ENCODE measurements at regions not wholly inside any gene's neighbourhood (a gene's known extent, or its start where the extent isn't known, plus 50 kb on each side); places are given as distances from the start of the nearest gene placed in this dataset.
A peak's percentile ranks its signal among the peaks of the same experiment; 100 is the strongest.

DNA sequence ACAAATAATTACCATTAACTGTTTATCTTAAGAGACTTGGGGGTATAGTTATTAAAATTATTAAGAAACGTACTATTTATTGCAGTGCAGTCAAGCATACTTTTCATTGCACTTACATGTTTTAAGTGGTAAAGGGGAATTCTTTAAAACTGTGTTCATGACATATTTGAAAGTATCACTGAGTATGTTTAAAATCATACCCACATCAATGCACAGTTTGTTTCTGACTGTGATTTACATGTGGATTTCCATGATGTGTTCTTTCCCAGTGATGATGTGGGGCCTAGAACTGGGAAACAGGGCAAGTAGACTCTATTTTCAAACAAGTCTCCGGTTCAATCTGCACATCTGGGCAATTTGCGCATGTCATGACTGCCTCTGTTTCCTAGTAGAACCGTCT is 340.5 kb upstream of the OBI1 start:
- Histone ChIP-seq H3K4me1 (ENCODE audit: control insufficient read depth, insufficient read depth, low read length, poor library complexity, severe bottlenecking) (no peaks in the 10 kb centered on the region), H3K4me3 (ENCODE audit: low read depth, low read length) (no peak overlapping the region), H3K36me3 (ENCODE audit: control insufficient read depth, insufficient read depth, low read length) (no peaks in the 10 kb centered on the region), H3K27me3 (ENCODE audit: control insufficient read depth, insufficient read depth, low read length) (peaks cover 3% of the 10 kb centered on the region), H3K27ac (ENCODE audit: insufficient read depth, low read length, poor library complexity, severe bottlenecking) (no peak overlapping the region), H3K9me3 (ENCODE audit: control insufficient read depth in 2 of 2, low read length in 2 of 2) (no peaks in the 10 kb centered on the region)
- H3K27ac Mint-ChIP-seq = no peak overlapping the region
- H3K4me3 Mint-ChIP-seq = no peak overlapping the region
- H3K4me1 Mint-ChIP-seq = no peaks in the 10 kb centered on the region
- ATAC-seq (ENCODE audit: low read depth in 2 of 2) (no peak), DNase-seq (no peak)
- peaks cover 0 to 2% (median 0%) of the 10 kb centered on the region in 7 donors for H3K9me3 Mint-ChIP-seq
- H3K36me3 Mint-ChIP-seq = no peaks in the 10 kb centered on the region
- H3K27me3 Mint-ChIP-seq = no peaks in the 10 kb centered on the region

DNA sequence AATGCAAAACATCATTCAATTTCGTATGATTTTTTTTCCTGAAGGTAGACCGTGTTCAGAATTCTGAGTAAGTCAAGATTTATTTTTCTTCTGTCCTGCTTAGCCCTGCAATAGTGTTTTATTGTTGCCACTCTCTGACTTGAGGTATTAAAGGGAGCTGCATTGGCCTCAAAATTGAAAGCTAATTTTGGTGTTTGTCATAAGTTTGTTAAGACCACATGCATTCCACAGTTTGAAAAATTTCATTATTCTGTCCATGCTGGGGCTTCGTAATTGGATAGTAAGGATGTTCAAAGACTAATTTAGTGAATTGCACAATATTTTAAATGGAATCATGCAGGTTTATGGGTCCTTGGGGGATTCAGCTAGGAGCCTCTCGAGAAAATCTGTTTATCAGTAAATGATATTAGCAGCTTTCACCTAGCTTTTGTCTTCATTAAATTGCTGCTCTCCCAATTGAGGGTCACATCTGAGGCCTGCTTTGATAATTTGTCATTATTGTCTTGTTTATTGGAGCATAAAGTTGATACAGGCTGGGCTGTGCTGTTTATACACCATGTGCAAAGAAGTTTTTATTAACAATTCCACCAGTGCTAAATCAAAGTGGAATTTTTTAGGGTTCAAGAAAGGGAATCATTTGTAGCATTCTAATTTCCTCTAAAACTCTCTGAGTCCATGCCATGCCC is 339.8 kb upstream of the OBI1 start:
- Histone ChIP-seq H3K27me3 (ENCODE audit: control insufficient read depth, insufficient read depth, low read length) (peaks cover 3% of the 10 kb centered on the region), H3K36me3 (ENCODE audit: control insufficient read depth, insufficient read depth, low read length) (no peaks in the 10 kb centered on the region), H3K9me3 (ENCODE audit: control insufficient read depth in 2 of 2, low read length in 2 of 2) (no peaks in the 10 kb centered on the region), H3K4me3 (ENCODE audit: low read depth, low read length) (no peak overlapping the region), H3K4me1 (ENCODE audit: control insufficient read depth, insufficient read depth, low read length, poor library complexity, severe bottlenecking) (no peaks in the 10 kb centered on the region), H3K27ac (ENCODE audit: insufficient read depth, low read length, poor library complexity, severe bottlenecking) (no peak overlapping the region)
- Mint-ChIP-seq H3K27ac (no peak overlapping the region), H3K4me1 (no peaks in the 10 kb centered on the region), H3K27me3 (no peaks in the 10 kb centered on the region), H3K9me3 (peaks cover 0 to under 1% (median 0%) of the 10 kb centered on the region in 7 donors), H3K4me3 (no peak overlapping the region), H3K36me3 (no peaks in the 10 kb centered on the region)
- ATAC-seq (ENCODE audit: low read depth in 2 of 2) (no peak), DNase-seq (no peak)

DNA sequence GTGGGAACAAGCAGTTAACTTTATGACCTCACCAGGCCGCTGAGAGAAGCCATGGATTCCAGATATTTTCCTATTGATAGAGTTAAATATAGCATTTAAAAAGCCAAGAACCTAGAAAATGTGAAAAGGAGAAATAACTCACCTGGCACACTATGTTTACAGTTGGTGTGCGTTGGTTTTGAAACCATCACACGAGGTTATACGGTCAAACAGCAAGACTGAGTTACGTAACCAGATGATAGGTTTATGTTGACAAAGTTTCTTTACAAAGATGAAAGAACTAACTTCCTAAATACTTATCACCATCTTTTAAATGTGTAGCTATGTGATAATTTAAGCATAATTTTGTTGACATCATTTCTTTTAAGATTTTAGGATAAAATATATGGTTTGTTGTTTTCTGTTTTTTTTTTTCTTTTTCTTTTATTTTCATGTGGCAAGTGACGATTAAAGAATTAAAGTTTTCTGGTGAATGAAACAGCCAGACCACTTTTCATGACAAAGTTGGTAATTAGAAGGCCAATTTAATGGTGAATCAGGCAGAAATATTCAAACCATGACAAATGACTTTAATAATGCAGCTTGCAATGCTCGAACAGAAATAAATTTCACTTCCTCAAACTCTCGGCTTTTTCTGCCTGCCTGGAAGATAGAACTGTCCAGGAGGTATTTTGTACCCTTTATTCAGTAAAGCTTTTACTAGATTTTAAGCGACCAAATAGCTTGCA is 339.1 kb upstream of the OBI1 start:
- Mint-ChIP-seq H3K4me3 (no peak overlapping the region), H3K9me3 (no peaks in the 10 kb centered on the region), H3K4me1 (no peaks in the 10 kb centered on the region), H3K27ac (no peak overlapping the region), H3K36me3 (no peaks in the 10 kb centered on the region), H3K27me3 (no peaks in the 10 kb centered on the region)
- H3K27ac ChIP-seq (ENCODE audit: insufficient read depth, low read length, poor library complexity, severe bottlenecking) = no peak overlapping the region
- no peaks in the 10 kb centered on the region for H3K4me1 ChIP-seq (ENCODE audit: control insufficient read depth, insufficient read depth, low read length, poor library complexity, severe bottlenecking)
- H3K4me3 ChIP-seq (ENCODE audit: low read depth, low read length) = no peak overlapping the region
- peaks cover 3% of the 10 kb centered on the region for H3K27me3 ChIP-seq (ENCODE audit: control insufficient read depth, insufficient read depth, low read length)
- no peaks in the 10 kb centered on the region for H3K36me3 ChIP-seq (ENCODE audit: control insufficient read depth, insufficient read depth, low read length)
- ATAC-seq (ENCODE audit: low read depth in 2 of 2) (no peak), DNase-seq (no peak)
- no peaks in the 10 kb centered on the region for H3K9me3 ChIP-seq (ENCODE audit: control insufficient read depth in 2 of 2, low read length in 2 of 2)

GRCh38 chr13:78993792-78994191 is 334.8 kb upstream of the OBI1 start:
- no peak overlapping the region for H3K4me3 Mint-ChIP-seq

GRCh38 chr13:78981913-78982312 is 323.0 kb upstream of the OBI1 start:
- H3K36me3 Mint-ChIP-seq = no peaks in the 10 kb centered on the region
- H3K27me3 Mint-ChIP-seq = peaks cover 5% of the 10 kb centered on the region
- H3K4me1 Mint-ChIP-seq = no peaks in the 10 kb centered on the region
- H3K4me3 ChIP-seq (ENCODE audit: low read depth, low read length) = no peak overlapping the region
- H3K4me3 Mint-ChIP-seq = no peak overlapping the region
- DNase-seq (no peak), ATAC-seq (ENCODE audit: low read depth in 2 of 2) (no peak)
- no peaks in the 10 kb centered on the region for H3K27me3 ChIP-seq (ENCODE audit: control insufficient read depth, insufficient read depth, low read length)
- no peaks in the 10 kb centered on the region for H3K36me3 ChIP-seq (ENCODE audit: control insufficient read depth, insufficient read depth, low read length)
- no peaks in the 10 kb centered on the region for H3K4me1 ChIP-seq (ENCODE audit: control insufficient read depth, insufficient read depth, low read length, poor library complexity, severe bottlenecking)
- no peak overlapping the region for H3K27ac Mint-ChIP-seq
- H3K27ac ChIP-seq (ENCODE audit: insufficient read depth, low read length, poor library complexity, severe bottlenecking) = no peak overlapping the region
- H3K9me3 ChIP-seq (ENCODE audit: control insufficient read depth in 2 of 2, low read length in 2 of 2) = no peaks in the 10 kb centered on the region
- no peaks in the 10 kb centered on the region for H3K9me3 Mint-ChIP-seq

More at GRCh38 chr13:78993792-78994191, 334.8 kb upstream of the OBI1 start:
- no peaks in the 10 kb centered on the region for H3K36me3 ChIP-seq (ENCODE audit: control insufficient read depth, insufficient read depth, low read length)
- Mint-ChIP-seq H3K36me3 (no peaks in the 10 kb centered on the region), H3K27ac (no peak overlapping the region), H3K27me3 (no peaks in the 10 kb centered on the region), H3K9me3 (no peaks in the 10 kb centered on the region), H3K4me1 (no peaks in the 10 kb centered on the region)
- no peak for DNase-seq
- no peaks in the 10 kb centered on the region for H3K27me3 ChIP-seq (ENCODE audit: control insufficient read depth, insufficient read depth, low read length)
- ATAC-seq (ENCODE audit: low read depth in 2 of 2) = no peak
- no peaks in the 10 kb centered on the region for H3K9me3 ChIP-seq (ENCODE audit: control insufficient read depth in 2 of 2, low read length in 2 of 2)
- no peak overlapping the region for H3K27ac ChIP-seq (ENCODE audit: insufficient read depth, low read length, poor library complexity, severe bottlenecking)
- no peak overlapping the region for H3K4me3 ChIP-seq (ENCODE audit: low read depth, low read length)
- H3K4me1 ChIP-seq (ENCODE audit: control insufficient read depth, insufficient read depth, low read length, poor library complexity, severe bottlenecking) = no peaks in the 10 kb centered on the region

DNA sequence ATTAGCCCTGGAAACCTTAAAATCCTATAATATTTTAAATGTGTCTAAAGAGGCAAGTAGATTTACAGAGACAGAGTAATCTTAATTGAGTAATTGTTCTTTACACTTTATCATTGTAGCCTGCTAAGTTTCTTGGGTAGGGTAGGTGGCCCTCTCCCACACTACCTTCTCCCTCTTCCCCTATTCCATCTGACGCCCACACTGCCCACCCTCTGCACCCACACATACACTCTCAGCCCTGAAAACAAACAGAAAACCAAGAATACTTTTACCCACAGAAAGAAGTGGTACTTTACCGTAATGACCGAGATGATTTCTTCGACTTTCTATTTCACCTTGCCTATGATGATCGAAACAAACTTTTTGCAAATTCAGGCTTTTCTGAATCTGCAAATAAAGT is 320.4 kb upstream of the OBI1 start:
- H3K36me3 Mint-ChIP-seq = no peaks in the 10 kb centered on the region
- no peak overlapping the region for H3K4me3 Mint-ChIP-seq
- ATAC-seq (ENCODE audit: low read depth in 2 of 2) (no peak), DNase-seq (no peak)
- H3K9me3 Mint-ChIP-seq = no peaks in the 10 kb centered on the region
- H3K27me3 Mint-ChIP-seq = peaks cover 5% of the 10 kb centered on the region
- Histone ChIP-seq H3K36me3 (ENCODE audit: control insufficient read depth, insufficient read depth, low read length) (no peaks in the 10 kb centered on the region), H3K27me3 (ENCODE audit: control insufficient read depth, insufficient read depth, low read length) (no peaks in the 10 kb centered on the region), H3K4me3 (ENCODE audit: low read depth, low read length) (no peak overlapping the region), H3K9me3 (ENCODE audit: control insufficient read depth in 2 of 2, low read length in 2 of 2) (no peaks in the 10 kb centered on the region), H3K4me1 (ENCODE audit: control insufficient read depth, insufficient read depth, low read length, poor library complexity, severe bottlenecking) (no peaks in the 10 kb centered on the region), H3K27ac (ENCODE audit: insufficient read depth, low read length, poor library complexity, severe bottlenecking) (no peak overlapping the region)
- no peaks in the 10 kb centered on the region for H3K4me1 Mint-ChIP-seq
- no peak overlapping the region for H3K27ac Mint-ChIP-seq

DNA sequence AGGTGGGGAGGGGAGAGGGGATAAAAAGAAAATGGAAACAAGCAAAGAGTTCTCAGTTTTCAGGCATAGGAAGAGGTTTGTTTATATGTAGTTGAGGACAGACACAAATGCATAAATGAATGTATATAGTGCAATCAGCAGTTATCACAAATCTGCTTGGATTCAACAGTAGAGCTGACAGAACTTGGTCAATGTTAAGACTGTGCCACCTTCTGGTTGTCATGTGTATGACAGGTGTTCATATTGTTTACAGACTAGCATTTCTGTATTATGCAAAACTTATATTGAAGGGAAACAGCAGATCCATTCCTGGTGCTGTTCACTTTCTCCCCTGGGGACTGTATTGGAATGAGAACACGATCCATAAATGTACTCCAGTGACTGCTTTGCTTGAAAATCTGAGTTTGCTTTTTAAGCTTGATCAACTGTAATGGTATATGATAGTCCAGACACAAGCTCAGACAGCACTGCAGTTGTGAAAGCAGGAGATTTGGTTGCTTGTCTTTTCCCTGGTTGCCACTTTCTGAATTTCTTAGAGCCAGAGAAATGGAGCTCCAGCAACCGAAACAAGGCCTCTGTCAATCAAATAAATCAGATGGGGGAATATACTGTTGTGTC is 319.5 kb upstream of the OBI1 start:
- no peak overlapping the region for H3K27ac ChIP-seq (ENCODE audit: insufficient read depth, low read length, poor library complexity, severe bottlenecking)
- no peak overlapping the region for H3K27ac Mint-ChIP-seq
- no peaks in the 10 kb centered on the region for H3K4me1 ChIP-seq (ENCODE audit: control insufficient read depth, insufficient read depth, low read length, poor library complexity, severe bottlenecking)
- no peaks in the 10 kb centered on the region for H3K9me3 ChIP-seq (ENCODE audit: control insufficient read depth in 2 of 2, low read length in 2 of 2)
- peaks cover 5% of the 10 kb centered on the region for H3K27me3 Mint-ChIP-seq
- ATAC-seq (ENCODE audit: low read depth in 2 of 2) = peak in 1 of 2 donors; percentile 69
- no peaks in the 10 kb centered on the region for H3K36me3 ChIP-seq (ENCODE audit: control insufficient read depth, insufficient read depth, low read length)
- H3K9me3 Mint-ChIP-seq = no peaks in the 10 kb centered on the region
- H3K4me3 Mint-ChIP-seq = no peak overlapping the region
- H3K27me3 ChIP-seq (ENCODE audit: control insufficient read depth, insufficient read depth, low read length) = no peaks in the 10 kb centered on the region
- no peaks in the 10 kb centered on the region for H3K4me1 Mint-ChIP-seq
- peak in 2 of 3 donors; percentile 31 to 60 for DNase-seq
- no peaks in the 10 kb centered on the region for H3K36me3 Mint-ChIP-seq
- no peak overlapping the region for H3K4me3 ChIP-seq (ENCODE audit: low read depth, low read length)

All from CD4-positive, CD25-positive, alpha-beta regulatory T cell (primary cell).